ENCODE measurements at regions not wholly inside any gene's neighbourhood (a gene's known extent, or its start where the extent isn't known, plus 50 kb on each side); places are given as distances from the start of the nearest gene placed in this dataset.

DNA sequence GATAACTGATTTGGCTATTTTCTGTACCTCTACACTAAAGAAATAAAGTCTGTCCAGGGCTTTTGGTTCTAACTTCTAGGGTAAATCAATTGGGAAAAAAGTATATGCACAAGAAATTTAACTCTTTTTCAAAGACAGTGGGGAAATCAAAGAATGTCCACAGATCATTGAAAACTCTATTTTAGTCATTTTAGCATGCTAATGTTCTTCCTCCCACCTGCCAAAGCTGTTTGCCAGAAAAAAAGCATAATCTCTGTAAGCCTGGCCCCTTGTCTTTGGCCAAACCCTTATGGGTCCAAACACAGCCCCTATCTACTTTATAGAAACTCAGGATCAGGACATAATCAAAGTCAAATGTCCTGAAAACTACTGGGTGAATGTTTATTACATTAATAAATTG lies 302.2 kb upstream of the ESRRG start:
- TF ChIP-seq, protein P1, sequence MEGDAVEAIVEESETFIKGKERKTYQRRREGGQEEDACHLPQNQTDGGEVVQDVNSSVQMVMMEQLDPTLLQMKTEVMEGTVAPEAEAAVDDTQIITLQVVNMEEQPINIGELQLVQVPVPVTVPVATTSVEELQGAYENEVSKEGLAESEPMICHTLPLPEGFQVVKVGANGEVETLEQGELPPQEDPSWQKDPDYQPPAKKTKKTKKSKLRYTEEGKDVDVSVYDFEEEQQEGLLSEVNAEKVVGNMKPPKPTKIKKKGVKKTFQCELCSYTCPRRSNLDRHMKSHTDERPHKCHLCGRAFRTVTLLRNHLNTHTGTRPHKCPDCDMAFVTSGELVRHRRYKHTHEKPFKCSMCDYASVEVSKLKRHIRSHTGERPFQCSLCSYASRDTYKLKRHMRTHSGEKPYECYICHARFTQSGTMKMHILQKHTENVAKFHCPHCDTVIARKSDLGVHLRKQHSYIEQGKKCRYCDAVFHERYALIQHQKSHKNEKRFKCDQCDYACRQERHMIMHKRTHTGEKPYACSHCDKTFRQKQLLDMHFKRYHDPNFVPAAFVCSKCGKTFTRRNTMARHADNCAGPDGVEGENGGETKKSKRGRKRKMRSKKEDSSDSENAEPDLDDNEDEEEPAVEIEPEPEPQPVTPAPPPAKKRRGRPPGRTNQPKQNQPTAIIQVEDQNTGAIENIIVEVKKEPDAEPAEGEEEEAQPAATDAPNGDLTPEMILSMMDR (IDR thresholded peaks at IDR 0.05; ENCODE audit: unreplicated experiment), result no peak
- Mint-ChIP-seq H3K27me3 (ENCODE audit: unreplicated experiment) (no peaks in the 10 kb centered on the region), H3K9me3 (ENCODE audit: unreplicated experiment) (no peaks in the 10 kb centered on the region), H3K4me1 (ENCODE audit: unreplicated experiment) (peaks cover 7% of the 10 kb centered on the region), H3K4me3 (ENCODE audit: unreplicated experiment) (no peak overlapping the region), H3K27ac (ENCODE audit: unreplicated experiment) (no peak overlapping the region), H3K36me3 (ENCODE audit: low read depth, unreplicated experiment) (no peaks in the 10 kb centered on the region)
- no peak for DNase-seq (ENCODE audit: low spot score)

- TF ChIP-seq, protein P1 (IDR thresholded peaks at IDR 0.05; ENCODE audit: unreplicated experiment), result no peak
- DNase-seq (ENCODE audit: low spot score), result no peak
- Mint-ChIP-seq H3K4me3 (ENCODE audit: unreplicated experiment) (no peak overlapping the region), H3K27me3 (ENCODE audit: unreplicated experiment) (no peaks in the 10 kb centered on the region), H3K4me1 (ENCODE audit: unreplicated experiment) (peaks cover 7% of the 10 kb centered on the region), H3K27ac (ENCODE audit: unreplicated experiment) (no peak overlapping the region), H3K36me3 (ENCODE audit: low read depth, unreplicated experiment) (no peaks in the 10 kb centered on the region), H3K9me3 (ENCODE audit: unreplicated experiment) (no peaks in the 10 kb centered on the region)
Observed at GRCh38 chr1:217024911-217025310, 301.7 kb upstream of the ESRRG start.

GRCh38 chr1:217021956-217022355 lies 298.7 kb upstream of the ESRRG start:
- no peaks in the 10 kb centered on the region for H3K27me3 Mint-ChIP-seq (ENCODE audit: unreplicated experiment)
- H3K36me3 Mint-ChIP-seq (ENCODE audit: low read depth, unreplicated experiment), result no peaks in the 10 kb centered on the region
- no peak overlapping the region for H3K4me3 Mint-ChIP-seq (ENCODE audit: unreplicated experiment)
- TF ChIP-seq, protein P1 (IDR thresholded peaks at IDR 0.05; ENCODE audit: unreplicated experiment), result no peak
- peaks cover 7% of the 10 kb centered on the region for H3K4me1 Mint-ChIP-seq (ENCODE audit: unreplicated experiment)
- no peak overlapping the region for H3K27ac Mint-ChIP-seq (ENCODE audit: unreplicated experiment)
- DNase-seq (ENCODE audit: low spot score), result no peak
- H3K9me3 Mint-ChIP-seq (ENCODE audit: unreplicated experiment), result no peaks in the 10 kb centered on the region

DNA sequence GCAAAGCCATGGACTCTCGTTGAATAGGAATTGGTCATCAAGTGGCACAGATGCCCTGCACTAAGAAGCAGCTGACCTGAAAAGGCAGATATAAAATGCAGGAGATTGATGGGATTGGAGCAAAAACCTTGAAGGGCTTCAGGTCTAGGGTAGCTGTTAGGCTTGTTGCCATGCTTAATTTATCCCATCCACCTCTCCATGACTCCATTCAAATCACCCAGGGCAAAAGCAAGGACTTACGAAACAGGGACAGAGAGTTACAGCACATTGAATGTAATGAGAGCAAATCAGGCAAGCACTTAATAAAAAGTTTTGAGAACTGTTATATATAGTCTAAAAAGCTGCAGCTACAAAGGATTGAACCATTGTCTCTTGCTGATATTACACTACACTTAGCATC lies 298.2 kb upstream of the ESRRG start:
- H3K27ac Mint-ChIP-seq (ENCODE audit: unreplicated experiment), result no peak overlapping the region
- H3K4me3 Mint-ChIP-seq (ENCODE audit: unreplicated experiment), result no peak overlapping the region
- no peak for DNase-seq (ENCODE audit: low spot score)
- H3K36me3 Mint-ChIP-seq (ENCODE audit: low read depth, unreplicated experiment), result no peaks in the 10 kb centered on the region
- no peaks in the 10 kb centered on the region for H3K9me3 Mint-ChIP-seq (ENCODE audit: unreplicated experiment)
- TF ChIP-seq, protein P1 (IDR thresholded peaks at IDR 0.05; ENCODE audit: unreplicated experiment), result no peak
- H3K4me1 Mint-ChIP-seq (ENCODE audit: unreplicated experiment), result peaks cover 7% of the 10 kb centered on the region
- no peaks in the 10 kb centered on the region for H3K27me3 Mint-ChIP-seq (ENCODE audit: unreplicated experiment)

DNA sequence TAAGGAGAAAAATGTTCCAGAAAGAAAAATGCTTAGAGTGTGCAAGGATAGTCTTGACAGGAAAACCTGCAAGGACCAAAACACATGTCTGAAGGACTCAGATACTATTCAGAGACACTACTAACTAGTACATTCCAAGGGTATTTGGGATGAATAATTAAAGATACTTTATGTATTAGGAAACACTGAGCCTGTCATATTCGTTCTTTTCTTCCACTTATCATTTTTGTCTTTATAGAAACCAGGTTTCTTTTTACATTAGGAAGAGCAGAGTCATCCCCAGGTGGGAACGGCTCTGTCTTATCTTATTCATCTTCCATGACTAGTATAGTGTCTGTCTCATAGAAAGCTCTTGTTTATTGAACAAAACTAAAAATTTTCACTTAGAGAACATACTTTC lies 296.2 kb upstream of the ESRRG start:
- Mint-ChIP-seq H3K4me1 (ENCODE audit: unreplicated experiment) (peaks cover 7% of the 10 kb centered on the region), H3K36me3 (ENCODE audit: low read depth, unreplicated experiment) (no peaks in the 10 kb centered on the region), H3K4me3 (ENCODE audit: unreplicated experiment) (no peak overlapping the region), H3K27ac (ENCODE audit: unreplicated experiment) (no peak overlapping the region), H3K27me3 (ENCODE audit: unreplicated experiment) (no peaks in the 10 kb centered on the region), H3K9me3 (ENCODE audit: unreplicated experiment) (no peaks in the 10 kb centered on the region)
- TF ChIP-seq, protein P1 (IDR thresholded peaks at IDR 0.05; ENCODE audit: unreplicated experiment), result no peak
- no peak for DNase-seq (ENCODE audit: low spot score)
